SK-N-MC (cell line): ENCODE measurements at regions not wholly inside any gene's neighbourhood (a gene's known extent, or its start where the extent isn't known, plus 50 kb on each side); places are given as distances from the start of the nearest gene placed in this dataset.

Experiments used
- EZH2 ChIP-seq: fragments of 200-600 bp; sonication (generic); IDR thresholded peaks from one replicate; pipeline ENCODE4 v1.6.1; 2017; ENCODE audit warnings: antibody characterized with exemption
- FOXP2 ChIP-seq: optimal IDR thresholded peaks from 2 replicates; pipeline ENCODE3; 2011; ENCODE audit warnings: mild to moderate bottlenecking, moderate library complexity; ENCODE audit not compliant: insufficient read depth; ENCODE audit errors: extremely low read length, control extremely low read depth
- POLR2AphosphoS5 ChIP-seq: IDR thresholded peaks from 2 replicates; pipeline ENCODE4 v1.6.1; 2012; ENCODE audit warnings: mild to moderate bottlenecking, low read depth, low read length, borderline replicate concordance

DNA sequence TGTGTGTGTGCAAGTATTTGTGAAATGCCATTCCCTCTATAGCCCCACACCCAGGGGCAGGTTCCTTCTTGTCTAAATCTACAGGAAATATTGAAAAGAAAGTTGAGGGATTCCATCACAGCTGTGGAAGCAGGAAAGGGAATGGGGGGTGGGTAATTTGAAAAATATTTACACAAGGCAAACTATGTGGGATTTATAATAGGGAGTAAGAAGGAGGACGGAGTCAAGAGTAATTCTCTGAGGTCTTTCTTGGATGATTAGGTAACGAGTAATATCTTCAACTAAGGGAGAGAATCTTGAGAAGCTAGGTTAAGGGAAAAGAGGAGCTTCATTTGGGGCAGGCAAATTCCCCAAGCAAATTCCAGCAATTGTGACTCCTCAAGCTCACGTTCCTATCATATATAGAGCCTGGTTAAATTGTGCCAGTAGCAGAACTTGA, 113.5 kb upstream of the SGK1 start:
- TF ChIP-seq POLR2AphosphoS5 (no peak), EZH2 (no peak), FOXP2 (no peak)
